Activated naive CD4-positive, alpha-beta T cell treated with Interleukin-2 at 50 U/mL for 16 hours (primary cell): ENCODE measurements at regions not wholly inside any gene's neighbourhood (a gene's known extent, or its start where the extent isn't known, plus 50 kb on each side); places are given as distances from the start of the nearest gene placed in this dataset.

ENCODE experiments used
- DNase-seq: peaks from one replicate; pipeline ENCODE4 v3.0.0-alpha.2; 2020

DNA sequence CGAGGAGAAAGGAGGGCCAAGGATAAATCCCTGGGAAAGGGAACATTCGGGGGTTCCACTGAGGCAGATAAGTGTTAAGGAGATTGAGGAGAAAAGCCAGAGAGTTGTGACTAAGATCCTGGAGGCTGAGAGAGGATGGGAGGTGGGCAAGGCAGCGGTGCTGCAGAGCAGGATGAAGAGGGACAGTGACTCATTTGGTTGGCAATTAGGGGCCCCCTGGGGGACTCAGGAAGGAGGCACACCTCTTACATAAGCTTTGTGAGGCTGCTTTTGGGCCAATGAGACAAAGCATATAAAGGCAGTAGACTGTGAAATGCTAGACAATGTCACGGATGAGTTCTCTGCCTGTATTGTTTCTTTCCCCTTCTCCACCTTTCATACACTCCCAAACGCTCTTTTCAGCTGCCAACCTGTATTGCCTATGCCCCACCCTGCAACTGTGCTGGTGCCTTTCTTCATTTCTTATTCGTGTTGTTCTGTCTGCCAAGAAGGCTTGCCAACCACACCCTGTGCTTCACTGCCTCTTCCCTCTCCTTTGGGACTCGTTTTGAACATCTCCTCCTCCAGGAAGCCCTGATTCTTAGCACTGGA, 246.8 kb upstream of the KIRREL3 start:
- DNase-seq, result no peak

DNA sequence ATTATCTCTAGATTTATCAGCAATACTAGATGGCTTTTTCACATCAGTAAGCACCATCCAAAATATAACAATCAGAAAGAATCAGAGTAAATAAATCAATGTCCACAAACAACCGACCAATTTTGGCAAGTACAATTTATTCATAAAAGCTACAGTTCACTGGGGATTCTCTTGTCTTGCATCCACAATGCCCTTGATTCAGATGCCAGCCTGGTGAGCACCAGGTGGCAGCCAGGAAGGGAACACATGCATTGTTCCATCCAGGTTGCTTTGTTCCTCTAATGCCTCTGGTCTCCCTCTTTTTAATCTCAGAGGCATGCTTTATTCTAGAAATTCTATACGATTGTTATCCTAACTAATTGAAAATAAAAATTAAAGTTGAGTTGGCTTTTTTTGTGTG, 242.1 kb upstream of the KIRREL3 start:
- DNase-seq, result no peak

DNA sequence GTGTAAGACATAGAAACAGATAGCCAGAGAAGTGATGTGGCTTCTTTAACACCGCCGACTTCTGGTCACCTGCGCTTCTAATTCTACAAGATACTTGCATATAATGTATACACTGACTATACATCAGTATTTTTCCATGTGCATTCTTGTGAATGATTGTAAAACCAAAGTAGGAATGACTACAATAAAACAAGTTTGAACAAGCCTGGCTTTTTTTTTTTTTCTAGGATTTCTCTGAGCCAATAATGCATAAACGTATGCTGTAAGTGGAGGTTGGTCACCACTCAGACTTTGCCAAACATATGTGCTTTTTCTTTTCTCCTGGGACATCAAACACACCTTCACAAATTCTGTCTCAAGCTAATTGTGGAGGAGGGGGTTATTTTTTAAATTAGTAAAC, 237.8 kb upstream of the KIRREL3 start:
- no peak for DNase-seq

DNA sequence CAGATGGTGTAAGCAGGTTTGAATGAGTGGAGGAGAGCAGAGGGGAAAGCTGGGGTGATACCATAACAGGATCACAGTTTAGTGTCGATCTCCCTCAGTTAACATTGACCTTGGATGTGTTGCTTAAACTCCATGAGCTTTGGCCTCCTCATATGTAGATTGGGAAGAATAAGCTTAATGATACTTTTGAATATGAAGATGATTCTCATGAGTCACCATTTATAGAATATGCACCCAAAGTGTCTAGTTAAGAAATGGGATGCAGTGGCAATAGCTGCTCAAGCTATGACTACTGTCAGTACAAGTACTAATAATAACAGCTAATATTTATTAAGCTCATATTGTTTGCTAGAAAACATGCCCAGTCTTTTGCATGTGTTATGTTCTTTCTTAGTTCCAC, 236.2 kb upstream of the KIRREL3 start:
- no peak for DNase-seq

DNA sequence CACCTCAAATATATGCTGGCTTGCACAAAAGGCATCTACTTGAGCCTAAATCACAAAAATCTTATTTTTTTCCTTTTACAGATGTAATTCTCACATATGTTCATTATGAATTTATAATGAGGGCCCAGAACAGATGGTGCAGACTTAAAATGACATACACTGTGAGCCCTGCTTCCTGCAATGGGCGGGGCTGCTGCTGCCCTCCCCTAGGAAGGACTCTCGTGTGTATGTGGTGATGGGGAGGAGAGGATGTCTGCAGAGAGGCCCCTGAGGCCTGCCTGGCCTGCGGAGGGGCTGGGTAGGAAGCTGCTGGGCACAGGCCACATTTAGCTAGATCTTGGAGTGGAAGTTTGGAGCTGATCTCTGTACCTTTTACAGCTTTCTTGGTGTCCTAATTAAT, 233.4 kb upstream of the KIRREL3 start:
- DNase-seq, result no peak

DNA sequence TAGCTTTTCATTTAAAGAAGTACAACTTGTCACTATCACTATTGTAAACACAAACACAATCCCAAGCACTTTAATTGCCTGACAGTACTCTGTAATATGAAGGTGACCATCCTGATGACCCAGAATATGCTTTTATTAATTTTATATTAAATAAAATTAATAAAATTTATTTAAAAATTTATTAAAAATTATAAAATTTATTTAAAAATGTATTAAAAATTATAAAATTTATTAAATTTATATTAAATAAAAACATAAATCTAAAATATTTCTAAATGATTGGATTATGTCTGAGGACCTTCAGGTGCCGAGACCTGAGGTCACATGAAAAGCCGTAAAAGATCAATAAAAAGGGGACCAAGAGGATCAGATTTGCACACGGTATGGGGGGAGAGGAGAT, 229.8 kb upstream of the KIRREL3 start:
- no peak for DNase-seq

DNA sequence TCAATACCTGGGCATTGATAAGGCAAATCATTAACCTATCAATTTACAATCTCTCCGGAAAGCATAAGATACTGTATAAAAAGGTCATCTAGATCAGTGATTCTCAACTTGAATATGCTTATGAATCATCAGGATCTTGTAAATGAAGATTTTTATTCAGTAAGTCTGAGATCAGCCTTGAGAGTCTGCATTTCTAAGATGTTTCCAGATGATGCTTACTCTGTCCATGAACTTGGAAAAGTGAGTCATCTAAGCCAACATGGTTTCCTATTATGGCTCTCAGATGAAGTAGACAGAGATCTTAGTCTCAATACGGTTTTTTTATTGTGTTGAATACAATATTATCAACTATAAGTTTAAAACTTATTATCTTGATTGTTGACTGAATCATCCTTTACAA, 226.4 kb upstream of the KIRREL3 start:
- DNase-seq, result no peak

DNA sequence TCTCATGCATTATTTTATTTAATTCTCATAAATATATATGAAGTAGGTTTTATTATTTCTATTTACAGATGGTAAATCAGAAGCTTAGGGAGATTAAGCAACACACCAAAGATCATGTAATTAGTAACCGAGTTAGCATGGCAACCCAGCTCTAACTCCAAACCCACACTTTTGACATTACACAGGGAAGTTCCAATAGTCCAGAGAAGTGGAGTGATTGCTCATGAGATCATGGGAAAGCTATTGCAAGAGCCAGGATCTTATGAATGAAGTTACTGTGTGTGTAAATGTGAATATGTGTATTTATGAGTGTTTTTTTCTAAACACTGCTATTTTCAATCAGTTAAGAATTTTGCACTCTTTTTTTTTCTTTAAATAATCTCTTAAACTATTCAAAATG, 225.8 kb upstream of the KIRREL3 start:
- DNase-seq, result no peak

DNA sequence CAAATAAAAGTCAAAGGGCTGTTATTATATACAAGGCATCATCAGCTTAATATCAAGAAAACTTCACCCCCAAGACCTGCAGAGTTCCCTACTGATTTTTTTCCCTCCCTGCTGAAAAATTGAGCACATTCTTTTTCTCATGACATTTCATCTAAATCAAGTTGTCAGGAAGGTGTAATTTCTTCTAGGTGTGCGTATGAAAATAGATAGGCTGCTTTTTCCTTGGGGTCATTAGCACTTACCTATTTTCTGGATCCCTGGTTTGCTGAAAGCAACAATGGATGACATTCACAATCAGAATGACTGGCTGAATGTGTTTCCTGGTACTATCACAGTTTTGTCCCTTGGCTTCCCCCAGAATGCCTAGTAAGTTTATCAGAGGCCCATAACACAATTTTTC, 225.0 kb upstream of the KIRREL3 start:
- no peak for DNase-seq

DNA sequence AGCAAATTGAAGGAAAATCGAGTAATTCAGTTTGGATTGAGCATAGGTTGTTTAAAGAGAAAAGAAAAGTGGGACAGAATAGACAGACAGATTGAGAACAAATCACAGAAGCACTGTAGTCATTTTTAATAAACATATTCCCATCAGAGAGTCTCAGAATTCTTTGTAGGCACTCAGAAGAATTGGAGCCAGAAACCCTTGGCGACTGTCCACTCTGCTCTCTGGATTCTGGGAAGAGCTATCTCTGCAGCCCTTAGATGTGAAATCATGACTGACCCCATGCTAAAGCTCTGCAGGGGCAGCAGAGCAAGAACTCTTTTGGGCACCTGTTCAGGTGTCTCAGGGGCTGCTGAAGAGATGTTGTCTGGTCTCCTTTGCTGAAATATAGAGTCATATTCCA, 223.7 kb upstream of the KIRREL3 start:
- no peak for DNase-seq

DNA sequence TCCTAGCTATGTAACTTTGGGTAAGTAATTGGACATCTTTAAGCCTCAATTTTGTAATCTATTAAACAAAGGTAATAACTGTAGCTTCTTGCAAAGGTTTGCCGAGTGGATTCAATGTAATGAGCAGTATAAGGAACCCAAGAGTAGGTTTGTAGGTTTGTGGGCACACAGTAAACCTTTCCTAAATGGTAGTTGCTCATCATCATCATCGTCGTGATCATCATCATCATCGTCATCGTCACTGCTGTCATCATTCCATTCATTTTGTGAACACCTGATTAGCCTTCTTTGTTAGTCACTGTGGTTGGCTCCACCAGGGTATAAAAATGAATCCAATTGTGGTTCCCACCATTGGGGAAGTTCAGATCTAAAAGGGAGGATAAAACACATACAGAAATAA, 223.1 kb upstream of the KIRREL3 start:
- DNase-seq, result no peak

DNA sequence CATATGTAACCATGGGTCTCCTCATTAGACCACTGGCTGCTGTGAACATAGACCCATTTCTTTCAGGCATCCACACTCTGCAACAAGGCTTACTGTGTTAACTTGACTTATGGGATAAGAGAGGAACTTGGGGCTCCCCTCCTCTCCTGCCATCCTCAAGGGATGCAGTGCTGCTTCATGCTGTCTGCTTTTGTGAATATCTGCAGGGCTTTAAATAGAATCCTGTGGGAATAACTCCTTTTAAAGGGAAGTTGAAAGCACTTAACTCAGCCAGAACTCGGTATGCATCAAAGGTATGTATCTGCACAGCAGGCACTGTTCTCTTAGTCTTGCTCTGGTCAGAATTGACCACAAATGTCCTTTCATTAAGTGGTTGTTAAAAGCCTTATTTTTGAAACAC, 222.5 kb upstream of the KIRREL3 start:
- DNase-seq, result no peak

DNA sequence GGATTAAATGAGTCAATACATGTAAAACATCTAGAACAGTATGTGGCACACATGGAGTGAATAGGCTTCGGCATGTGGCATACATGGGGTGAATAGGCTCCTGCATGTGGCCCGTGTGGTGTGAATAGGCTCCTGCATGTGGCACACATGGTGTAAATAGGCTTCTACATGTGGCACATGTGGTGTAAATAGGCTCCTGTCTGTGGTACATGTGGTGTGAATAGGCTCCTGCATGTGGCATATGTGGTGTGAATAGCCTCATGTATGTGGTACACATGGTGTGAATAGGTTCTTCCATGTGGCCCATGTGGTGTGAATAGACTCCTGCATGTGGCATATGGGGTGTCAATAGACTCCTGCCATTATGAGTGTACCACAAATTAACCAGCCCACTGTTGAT, 219.1 kb upstream of the KIRREL3 start:
- no peak for DNase-seq

DNA sequence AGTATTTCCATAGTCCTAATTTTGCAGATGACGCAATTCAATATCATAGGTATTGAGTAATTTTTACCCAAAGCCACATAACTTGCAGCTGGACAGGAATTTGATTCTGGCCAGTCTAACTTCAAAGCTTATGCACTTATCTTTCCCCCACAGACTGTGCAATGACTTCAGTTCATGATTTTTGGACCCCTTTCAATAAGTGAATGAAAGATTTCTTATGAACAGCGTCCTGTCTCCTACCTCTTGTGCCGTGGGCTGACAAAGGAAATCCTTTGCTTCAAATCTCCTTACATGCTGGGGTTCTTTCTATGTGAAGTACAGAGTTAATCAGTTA, 217.7 kb upstream of the KIRREL3 start:
- no peak for DNase-seq

DNA sequence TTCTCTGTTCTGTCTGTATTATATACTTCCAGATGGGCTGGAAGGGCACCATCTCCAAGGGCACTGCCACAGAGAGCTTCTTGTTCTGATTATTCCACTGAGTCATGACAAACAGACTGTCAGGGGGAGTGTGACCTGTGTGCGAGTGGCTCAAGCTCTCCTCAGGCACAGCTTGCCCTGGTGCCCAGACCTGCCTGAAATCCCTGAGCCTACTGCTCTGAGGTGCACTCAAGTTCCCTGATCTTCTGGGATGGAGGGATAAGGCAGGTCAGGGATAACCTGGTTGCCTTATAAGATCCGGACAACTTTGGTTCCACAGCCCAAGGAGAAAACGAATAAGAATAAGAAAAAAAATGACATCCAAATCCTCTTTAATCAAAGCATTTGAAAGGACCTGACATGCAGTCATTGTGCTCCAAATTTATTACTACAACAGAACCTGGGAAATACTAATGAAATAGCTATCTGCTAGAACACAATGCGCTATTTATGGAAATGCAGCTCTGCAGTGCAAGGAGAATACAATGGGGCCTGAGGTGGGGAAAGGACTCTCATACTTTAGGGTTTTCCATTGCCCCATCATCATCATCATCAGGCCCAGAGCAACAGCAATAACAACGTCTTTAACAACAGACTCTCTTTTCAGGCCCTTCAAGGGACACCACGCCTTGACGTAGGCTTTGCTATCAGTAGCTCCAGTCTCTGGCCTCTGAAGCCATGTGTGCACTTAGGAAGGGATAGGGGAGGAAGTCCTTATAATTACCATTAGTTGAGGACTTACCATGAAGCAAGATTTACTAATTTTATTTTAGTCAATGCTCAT, 217.1 kb upstream of the KIRREL3 start:
- DNase-seq, result no peak

DNA sequence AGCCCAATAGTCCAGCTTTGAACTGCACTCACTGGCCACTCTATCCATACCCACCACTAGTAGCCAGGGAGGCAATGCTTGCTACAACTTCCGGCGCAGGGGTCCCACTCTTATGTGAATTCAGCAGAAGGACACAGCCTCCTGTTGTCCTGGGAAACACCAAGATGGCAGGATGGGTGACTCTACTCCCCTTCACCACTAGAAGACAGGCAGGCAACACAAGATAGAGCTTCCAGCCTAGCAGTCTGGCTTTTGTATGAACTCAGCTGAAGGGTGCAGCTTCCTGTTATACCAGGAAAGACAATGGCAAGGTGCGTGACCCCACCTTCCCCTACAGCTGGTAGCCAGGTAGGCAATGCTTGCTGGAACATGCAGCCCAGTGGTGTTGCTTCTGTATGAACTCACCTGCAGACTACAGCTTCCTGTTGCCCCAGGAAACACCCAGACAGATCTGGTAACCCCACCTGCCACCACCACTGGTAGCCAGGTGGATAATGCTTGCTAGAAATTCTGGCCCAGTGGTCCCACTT, 205.2 kb upstream of the KIRREL3 start:
- DNase-seq, result no peak

DNA sequence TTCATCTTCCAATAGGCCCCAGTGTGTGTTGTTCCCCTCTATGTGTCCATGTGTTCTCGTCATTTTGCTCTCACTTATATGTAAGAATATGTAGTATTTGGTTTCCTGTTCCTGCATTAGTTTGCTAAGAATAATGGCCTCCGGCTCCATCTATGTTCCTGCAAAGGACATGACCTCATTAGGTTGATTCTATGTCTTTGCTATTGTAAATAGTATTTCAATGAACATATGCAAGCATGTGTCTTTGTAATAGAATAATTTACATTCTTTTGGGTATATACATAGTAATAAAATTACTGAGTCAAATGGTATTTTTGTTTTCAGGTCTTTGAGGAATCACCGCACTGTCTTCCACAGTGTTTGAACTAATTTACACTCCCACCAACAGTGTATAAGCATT, 202.9 kb upstream of the KIRREL3 start:
- no peak for DNase-seq

DNA sequence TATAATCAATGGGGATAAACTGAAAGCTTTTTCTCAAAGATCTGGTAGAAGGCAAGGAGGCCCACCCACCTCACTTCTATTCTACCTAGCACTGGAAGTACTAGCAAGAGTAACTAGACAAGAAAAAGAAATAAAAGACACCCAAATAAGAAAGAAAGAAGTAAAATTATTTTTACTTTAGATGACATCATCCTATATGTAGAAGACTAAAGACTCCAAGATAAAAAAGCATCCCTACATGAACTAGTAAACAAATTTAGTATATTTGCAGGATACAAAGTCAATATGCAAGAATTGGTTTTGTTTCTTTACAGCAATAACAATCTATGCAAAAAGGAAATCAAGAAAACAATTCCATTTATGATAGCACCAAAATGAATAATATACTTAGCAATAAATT, 201.5 kb upstream of the KIRREL3 start:
- no peak for DNase-seq

DNA sequence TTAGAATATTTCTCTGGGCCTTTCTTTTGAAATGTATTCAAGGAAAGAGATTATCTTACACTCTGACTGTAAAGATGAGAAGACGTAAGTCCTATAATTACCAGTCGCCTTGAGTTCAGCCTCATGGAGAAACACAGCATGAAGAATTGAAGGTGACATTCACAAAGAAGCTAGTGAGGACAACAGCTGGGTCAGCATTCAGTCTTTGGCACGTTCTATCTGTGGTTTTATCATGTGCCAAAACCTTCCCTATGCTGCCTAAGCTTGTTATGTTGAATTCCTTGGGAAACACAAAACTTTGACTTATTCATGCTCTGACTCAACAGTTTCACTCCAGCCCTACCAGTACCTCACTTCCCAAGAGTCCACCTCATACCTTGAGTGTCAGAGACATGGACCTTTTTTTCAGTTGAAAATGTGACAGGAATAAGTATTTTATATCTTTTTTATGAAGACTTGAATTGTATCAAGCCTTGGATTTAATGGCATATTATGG, 198.8 kb upstream of the KIRREL3 start:
- no peak for DNase-seq

DNA sequence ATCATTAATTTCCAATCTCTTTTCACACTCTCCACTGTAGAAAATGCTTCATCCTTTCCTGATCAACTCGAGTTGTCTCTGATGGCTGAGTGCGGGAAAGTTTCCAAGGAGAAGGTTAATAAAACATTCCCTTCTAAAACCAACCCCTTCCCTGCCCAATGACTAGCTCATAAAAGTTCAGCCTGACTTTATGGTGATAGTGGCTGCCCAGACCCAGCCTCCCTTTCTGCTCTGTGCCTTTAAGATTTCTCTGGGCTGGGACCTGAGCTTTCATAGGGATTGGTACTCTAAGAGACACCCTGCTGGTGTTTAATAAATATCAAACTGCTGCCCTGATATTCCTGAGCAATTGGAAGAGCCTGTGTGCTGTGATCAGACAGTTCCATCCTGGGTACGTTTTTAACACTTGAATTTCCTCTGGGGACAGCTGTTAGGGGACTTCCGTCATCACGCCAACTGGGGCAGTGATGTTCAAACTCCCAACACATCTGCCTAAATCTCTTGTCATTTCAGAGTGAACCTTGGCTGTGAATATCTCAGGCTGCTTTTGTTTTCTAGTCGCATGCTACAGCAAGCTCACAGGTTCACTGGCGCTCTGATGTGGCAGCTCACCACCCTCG, 195.0 kb upstream of the KIRREL3 start:
- no peak for DNase-seq

DNA sequence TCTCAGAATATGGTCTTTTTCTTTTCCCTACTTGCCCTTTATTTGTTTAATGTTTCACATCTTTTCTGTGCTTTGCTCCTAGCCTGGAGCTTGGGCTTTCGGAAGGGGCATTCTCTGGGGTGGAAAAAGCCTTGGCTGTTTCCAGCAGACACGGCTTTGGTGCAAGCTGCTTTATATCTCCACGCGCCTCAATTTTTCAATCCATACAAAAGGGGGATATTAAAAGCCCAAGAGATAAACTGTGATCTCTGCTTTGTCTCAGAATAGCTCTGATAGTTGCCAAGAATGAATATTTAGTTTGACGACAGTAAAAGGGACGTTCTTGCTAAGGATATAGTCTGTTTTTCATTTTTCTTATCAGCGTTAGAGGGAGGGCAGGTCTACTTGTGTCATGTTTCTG, 194.0 kb upstream of the KIRREL3 start:
- DNase-seq, result no peak

DNA sequence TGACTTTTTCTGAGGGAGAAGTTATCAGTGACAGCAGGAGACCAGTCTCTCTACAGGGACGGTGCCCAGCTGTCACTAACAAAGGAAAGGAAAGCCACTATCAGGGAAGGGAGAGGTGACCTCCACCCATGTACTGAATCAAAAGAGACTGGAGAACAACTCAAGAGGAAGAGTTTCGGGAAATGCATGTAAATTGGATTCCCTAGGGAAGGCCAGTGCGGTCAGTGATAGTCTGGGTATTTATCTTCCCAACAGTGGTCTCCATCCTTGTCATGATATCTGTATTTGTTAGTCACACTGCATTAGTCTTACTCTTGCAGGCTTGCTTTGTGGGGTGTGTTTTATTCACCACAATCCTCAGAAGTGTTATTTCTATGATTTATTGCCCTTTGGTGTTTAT, 193.4 kb upstream of the KIRREL3 start:
- DNase-seq, result no peak

DNA sequence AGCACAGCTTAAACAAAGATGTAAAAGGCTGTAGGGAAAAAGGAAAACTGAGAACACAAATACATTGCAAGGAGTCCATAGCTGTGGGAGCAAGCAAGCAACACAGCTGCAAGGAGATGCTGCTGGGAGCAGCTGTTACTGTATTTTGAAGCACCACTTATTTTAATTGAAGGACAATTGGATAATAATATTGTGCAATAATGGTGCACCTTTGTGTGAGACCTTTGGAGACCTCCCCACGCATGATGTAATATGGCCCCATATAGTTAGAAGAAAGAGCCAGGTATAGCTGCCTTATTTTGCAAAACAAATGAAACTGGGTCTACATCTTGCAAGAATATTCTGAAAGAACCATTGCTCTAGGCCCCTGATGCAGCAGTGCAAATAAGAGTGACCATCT, 191.1 kb upstream of the KIRREL3 start:
- no peak for DNase-seq

DNA sequence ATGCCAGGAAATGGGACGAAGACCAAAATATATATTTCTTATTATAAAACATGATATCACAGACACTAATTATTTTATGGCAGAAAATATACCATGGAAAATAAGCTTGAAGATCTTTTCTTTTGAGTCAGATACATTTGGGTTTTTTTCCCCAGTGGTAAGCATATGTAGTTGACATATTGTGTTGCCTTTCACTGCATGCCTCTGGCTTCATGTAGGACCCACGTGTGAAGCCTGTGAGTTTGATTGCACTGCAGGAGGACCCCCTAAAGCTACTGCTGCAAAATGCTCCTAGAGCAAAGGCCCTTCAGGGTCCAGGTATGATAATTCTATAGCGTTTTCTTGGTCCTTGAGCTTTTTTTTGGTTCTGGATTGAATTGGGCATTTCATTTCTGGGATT, 190.7 kb upstream of the KIRREL3 start:
- DNase-seq, result no peak
